GM21619 (cell line): ENCODE measurements at regions not wholly inside any gene's neighbourhood (a gene's known extent, or its start where the extent isn't known, plus 50 kb on each side); places are given as distances from the start of the nearest gene placed in this dataset.

Experiments
- ATAC-seq: cut with Tn5 transposase; IDR thresholded peaks from one replicate; pipeline ENCODE4 v1.9.1; 2021; ENCODE audit not compliant: unreplicated experiment

DNA sequence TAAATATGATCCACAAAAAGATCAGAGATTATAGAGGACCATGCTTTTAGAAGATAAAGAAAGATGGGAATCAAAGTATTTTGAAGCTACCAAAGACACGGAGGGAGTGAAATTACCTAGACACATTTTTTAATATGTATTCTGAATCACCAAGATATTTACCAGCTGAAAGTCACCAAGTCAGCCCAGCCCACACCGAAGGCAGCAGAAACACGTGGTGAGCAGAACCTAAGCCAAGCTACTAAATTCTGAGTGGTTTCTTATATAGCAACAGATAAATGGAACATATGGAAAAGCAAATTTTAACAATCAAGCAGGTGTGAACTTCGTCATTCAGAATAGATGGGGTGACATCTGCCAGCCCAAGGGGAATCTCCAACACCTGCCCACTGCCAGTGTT is 134.7 kb upstream of the AKR1E2 start:
- no peak for ATAC-seq

DNA sequence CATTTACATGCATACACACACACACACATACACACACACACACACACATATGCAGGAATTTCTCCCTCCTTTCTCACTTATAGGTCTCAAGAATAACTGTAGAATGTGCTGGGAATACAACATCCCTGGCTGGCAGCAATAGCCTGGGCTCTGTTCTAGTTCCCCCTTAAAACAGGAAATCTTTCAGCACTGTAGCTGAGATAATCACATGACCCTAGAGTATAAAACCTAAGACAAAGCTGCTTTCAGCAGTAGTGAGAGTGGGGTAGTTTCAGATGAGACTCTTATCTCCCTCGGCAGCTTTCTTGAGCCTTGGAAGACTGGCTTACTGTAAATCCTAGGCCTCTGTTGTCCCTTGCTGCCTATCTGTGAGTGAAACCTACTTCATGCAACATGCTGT is 137.4 kb upstream of the AKR1E2 start:
- no peak for ATAC-seq

- no peak for ATAC-seq
Observed at GRCh38 chr10:4688168-4688567, 137.8 kb upstream of the AKR1E2 start.

DNA sequence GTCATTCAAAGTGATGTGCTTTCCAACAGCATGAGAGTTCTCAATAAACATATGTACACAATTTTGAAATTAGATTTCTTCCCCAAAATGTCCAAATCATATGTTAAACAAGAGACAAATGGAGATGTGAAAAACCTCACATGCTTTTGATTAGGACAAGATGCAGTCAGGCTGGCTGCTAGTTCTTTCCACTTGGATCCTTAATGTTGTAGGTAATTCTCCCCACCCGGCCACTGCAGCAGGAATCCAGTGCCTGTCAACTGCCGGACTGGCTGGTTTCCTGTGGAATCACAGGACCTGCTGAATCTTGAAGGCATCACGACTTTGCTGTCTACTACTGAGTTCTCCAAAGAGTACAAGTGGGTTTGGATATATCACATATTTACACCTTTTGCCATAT is 138.6 kb upstream of the AKR1E2 start:
- ATAC-seq = no peak

- no peak for ATAC-seq
Observed at GRCh38 chr10:4686644-4686996, 139.4 kb upstream of the AKR1E2 start.

DNA sequence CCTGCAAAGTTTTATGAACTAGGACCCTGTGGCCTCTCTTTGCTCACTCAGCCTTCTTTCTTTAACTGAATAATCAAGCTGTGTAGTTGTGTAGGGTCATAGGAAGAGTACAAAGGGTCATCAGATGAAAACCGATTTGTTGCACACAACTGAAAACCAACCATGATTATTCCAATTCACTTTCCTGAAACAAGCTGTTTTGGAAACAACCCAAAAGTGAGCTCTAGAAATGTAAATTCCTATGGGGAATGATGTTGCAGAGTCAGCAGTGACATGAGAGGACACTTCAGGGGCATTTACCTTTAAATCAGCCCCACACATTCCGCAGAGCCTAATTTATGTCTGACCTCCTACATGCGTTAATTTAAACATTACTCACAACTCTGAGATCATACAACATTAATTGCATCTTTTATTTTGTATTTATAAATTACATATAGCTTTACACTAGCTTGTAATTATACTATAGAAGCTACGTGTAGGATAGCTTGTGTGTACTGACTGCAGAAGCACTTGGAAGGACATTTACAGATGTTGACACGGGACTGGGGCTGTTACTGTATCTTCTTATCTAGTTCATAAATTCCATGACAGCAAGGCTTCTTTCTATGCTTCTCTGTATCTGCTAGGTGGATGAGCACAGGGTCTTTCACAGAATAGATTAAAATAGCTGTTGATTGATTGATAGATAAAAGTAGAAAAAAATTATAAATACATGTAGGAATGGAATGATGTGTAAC is 139.9 kb upstream of the AKR1E2 start:
- no peak for ATAC-seq

GRCh38 chr10:4685491-4685890 is 140.5 kb upstream of the AKR1E2 start:
- no peak for ATAC-seq

- no peak for ATAC-seq
Observed at GRCh38 chr10:4684434-4684833, 141.6 kb upstream of the AKR1E2 start.

- no peak for ATAC-seq
Observed at GRCh38 chr10:4683838-4684237, 142.2 kb upstream of the AKR1E2 start.

DNA sequence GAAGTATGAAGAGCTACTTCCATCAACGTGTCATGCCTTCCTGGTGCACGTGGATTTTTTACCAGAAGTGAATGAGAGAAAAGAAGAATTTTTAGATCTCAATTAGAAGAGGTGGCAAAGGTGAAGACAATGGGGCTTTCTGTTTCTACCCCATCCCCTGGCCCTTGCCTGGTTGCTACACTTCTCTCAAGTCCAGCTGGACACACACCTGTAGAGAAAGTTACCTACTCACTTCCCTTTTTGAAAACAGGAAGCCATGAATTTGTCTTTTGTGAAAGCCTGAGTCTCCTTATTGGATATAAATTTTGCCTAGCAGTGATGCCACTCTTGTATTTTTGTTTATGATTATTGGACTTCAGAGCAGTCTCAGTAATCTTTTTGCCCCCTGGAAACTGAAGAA is 142.9 kb upstream of the AKR1E2 start:
- ATAC-seq = no peak

- no peak for ATAC-seq
Observed at GRCh38 chr10:4678951-4679671, 146.9 kb upstream of the AKR1E2 start.

GRCh38 chr10:4678023-4678950 is 147.7 kb upstream of the AKR1E2 start:
- no peak for ATAC-seq

GRCh38 chr10:4677296-4678021 is 148.5 kb upstream of the AKR1E2 start:
- ATAC-seq = no peak

DNA sequence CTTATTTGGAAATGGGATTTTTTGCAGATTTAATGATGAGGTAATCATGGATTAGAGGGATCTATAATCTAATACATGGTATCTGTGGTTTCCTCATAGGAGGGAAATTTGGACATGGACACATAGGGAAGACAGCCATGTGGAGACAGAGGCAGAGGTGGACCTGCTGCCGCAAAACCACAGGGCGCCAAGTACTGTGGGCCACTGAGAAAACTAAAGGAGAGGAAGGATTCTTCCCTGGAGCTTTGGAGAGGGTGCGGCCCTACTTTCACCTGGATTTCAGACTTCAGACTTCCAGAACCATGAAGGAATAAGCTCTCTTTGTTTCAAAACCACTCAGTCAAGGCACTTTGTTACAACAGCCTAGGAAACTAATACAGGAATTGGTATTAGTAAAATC is 149.4 kb upstream of the AKR1E2 start:
- ATAC-seq = no peak

GRCh38 chr10:4675808-4676207 is 150.2 kb upstream of the AKR1E2 start:
- ATAC-seq = no peak

DNA sequence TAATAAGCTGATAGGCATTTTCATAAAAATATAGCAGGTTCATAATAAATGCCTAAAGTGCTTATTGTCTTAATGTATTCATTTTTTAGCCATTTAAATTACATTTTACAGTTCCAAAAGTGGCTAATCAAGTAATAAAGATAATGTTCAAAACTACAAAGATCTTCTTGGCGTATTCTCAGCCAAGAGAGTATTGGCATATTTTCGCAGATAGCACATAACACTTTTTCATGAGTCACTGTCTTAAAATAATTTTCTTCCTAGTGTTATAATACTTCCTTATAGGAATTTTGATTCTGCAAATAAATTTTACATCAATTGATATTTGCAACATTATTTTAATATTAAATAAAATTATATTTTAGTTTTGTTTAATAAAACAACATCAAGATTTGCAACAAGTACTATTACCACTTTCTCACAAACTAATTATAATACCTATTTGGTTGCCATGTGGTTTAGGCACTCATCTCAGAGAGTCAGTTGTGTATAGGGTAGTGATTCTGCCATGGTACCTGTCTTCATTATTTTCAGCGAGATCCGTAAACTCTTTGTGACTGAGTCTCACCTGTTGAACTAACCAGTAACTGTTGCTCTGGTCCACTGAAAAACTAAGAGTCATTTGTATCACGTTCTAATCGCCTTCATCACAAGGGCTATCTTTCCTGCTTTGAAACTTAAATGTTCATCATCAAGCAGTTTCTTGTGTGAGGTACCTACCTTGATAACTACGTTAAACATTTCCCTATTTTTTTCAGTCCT is 152.5 kb upstream of the AKR1E2 start:
- no peak for ATAC-seq

DNA sequence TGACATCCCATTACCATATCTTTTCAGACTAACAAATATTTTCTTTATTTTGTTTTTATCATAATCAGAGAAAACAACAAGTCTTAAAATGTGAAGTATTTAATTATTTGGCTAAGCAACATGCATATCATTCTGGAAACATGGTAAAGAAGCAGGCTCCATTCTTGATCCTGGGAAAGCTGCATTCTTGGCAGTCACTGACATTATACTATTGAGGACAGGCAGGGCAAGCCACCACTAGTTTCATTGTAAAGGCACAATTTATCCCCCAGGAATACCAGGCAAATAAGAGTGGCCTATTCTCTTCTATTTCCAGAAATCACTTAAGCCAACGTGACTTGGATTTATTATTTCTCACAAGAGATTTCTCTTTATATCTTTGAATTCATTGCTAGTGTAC is 153.8 kb upstream of the AKR1E2 start:
- ATAC-seq = no peak

DNA sequence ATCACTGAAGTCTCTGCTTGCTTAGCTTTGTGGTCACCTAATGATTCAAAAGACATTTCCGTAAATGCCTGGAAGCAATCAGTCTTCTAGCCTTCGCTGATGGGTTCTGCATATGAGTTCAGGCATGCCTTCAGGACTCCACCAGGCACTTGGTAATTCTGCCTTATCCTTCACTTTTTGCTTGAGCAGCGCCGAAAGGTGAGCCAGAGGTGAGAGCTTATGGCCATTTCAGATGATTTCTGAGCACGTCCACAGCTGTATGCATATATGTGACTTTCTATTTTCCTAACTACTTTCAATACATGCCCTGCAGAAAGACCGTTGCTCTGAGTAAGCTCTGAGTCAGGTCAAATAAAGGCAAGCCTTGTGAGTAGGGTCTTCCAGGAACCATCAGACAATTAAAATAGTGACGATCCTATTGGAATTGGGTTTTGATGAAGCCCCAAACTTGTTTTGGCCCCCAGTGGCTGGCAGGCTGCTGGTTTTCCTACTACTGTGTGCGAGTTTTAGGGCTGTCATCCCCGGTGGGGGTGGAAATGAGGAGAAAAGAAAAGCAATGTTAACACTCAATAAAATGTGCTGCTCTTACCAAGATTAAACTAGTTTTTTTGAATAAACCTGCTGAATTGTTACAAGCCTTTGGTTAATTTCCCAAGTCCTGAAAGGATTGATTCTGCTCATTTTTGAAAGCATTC is 154.4 kb upstream of the AKR1E2 start:
- no peak for ATAC-seq

DNA sequence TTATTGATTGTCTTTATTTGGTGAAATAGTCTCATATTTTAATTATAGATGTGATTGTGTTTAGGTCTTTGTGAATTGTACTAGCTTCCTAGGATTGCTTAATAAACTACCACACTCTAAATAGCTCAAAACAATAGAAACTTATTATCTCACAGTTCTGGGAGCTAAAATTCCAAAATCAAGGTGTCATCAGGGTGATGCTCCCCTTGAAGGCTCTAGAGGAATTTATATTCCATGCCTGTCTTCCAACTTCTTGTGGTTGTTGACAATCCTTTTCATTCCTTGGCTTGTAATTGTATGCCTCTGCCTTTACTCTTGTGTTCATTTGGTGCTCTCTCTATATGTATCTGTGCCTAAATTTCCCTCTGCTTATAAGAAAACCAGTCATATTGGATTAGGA is 155.3 kb upstream of the AKR1E2 start:
- ATAC-seq = no peak

DNA sequence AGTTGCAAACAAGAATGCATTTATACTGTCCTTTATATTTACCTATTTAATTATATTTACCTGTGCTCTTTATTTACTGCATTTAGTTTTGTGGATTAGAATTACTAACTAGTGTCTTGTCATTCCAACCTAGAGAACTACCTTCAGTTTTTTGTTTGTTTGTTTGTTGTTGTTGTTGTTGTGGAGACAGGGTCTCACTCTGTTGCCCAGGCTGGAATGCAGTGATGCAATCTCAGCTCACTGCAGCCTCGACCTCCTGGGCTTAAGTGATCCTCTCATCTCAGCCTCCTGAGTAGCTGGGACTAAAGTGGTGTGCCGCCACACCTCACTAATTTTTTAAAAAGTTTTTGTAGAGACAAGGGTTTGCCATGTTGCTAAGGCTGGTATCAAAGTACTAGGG is 156.4 kb upstream of the AKR1E2 start:
- no peak for ATAC-seq
